GM12878 (cell line): ENCODE measurements at regions not wholly inside any gene's neighbourhood (a gene's known extent, or its start where the extent isn't known, plus 50 kb on each side); places are given as distances from the start of the nearest gene placed in this dataset.
A peak's percentile ranks its signal among the peaks of the same experiment; 100 is the strongest.

Experiments used
- ATAC-seq: fragments of 200-7000 bp; cut with Tn5 transposase; 3 replicates; pipeline ENCODE4 v1.9.1; 2020; ENCODE audit warnings: mild to moderate bottlenecking, moderate library complexity
- BruUV-seq: library from RNA; stranded (reverse); fragments of 400-500 nt; replicated peaks from 2 replicates; lab custom pipeline; 2021; lab: Mats Ljungman, UMichigan
- CTCF ChIA-PET: fragments of 300-600 bp; sonication (Branson Sonifier 250); formaldehyde crosslinking; extraction: SDS; loops from one replicate; lab custom pipeline; 2021; ENCODE audit warnings: inconsistent platforms; lab: Yijun Ruan, JAX
- POLR2A ChIA-PET: fragments of 350-600 bp; formaldehyde crosslinking; extraction: SDS; loops from one replicate; lab custom pipeline; 2021; ENCODE audit warnings: inconsistent platforms; lab: Charles Lee
- RAD21 ChIA-PET: fragments of 300-600 bp; sonication (Branson Sonifier 250); formaldehyde crosslinking; loops from one replicate; lab custom pipeline; 2023; ENCODE audit warnings: antibody characterized with exemption; ENCODE audit not compliant: unreplicated experiment; lab: Charles Lee
- SMC1A ChIA-PET: fragments of 300-600 bp; sonication (Branson Sonifier 250); formaldehyde crosslinking; loops from one replicate; lab custom pipeline; 2023; ENCODE audit not compliant: unreplicated experiment, uncharacterized antibody; lab: Charles Lee
- DNase-seq: peaks from one replicate; pipeline ENCODE4 v3.0.0-alpha.2; 2011; ENCODE audit warnings: low read depth, low spot score
- FAIRE-seq: peaks from 3 replicates; lab custom pipeline; 2011; peaks lifted over from hg19 to GRCh38; lab: Jason Lieb, UNC
- H2AFZ ChIP-seq: 2 replicates; pipeline ENCODE4 v1.6.0; 2011; ENCODE audit warnings: low read depth, low read length, control low read depth; ENCODE audit not compliant: control insufficient read depth
- H3K27ac ChIP-seq: 2 replicates; pipeline ENCODE4 v1.5.1; 2011; ENCODE audit warnings: control low read depth; ENCODE audit not compliant: control insufficient read depth, insufficient read depth
- H3K27me3 ChIP-seq, 2 experiments: replicated peaks in 1 of 2; 2 replicates each; pipeline versions ENCODE4 v1.6.0 to v1.6.1; 2011; ENCODE audit warnings: low read length in 1 of 2; ENCODE audit not compliant: control insufficient read depth in 2 of 2, insufficient read depth in 2 of 2
- H3K36me3 ChIP-seq, 2 experiments: 2 replicates each; pipeline ENCODE4 v1.5.1; 2011; ENCODE audit warnings: low read length in 1 of 2; ENCODE audit not compliant: control insufficient read depth in 2 of 2, insufficient read depth in 2 of 2
- H3K4me1 ChIP-seq: 2 replicates; pipeline ENCODE4 v1.6.1; 2011; ENCODE audit warnings: mild to moderate bottlenecking, low read length, moderate library complexity, mixed read lengths; ENCODE audit not compliant: control insufficient read depth, insufficient read depth
- H3K4me2 ChIP-seq: 2 replicates; pipeline ENCODE4 v1.6.0; 2011; ENCODE audit warnings: control low read depth; ENCODE audit not compliant: control insufficient read depth, insufficient read depth
- H3K4me3 ChIP-seq: fragments of 200-600 bp; sonication (generic); 2 replicates; pipeline ENCODE4 v1.5.1; 2016
- H3K79me2 ChIP-seq: 2 replicates; pipeline ENCODE4 v1.6.0; 2011; ENCODE audit warnings: low read length; ENCODE audit not compliant: control insufficient read depth, insufficient read depth
- H3K9ac ChIP-seq: 2 replicates; pipeline ENCODE4 v1.8.0; 2011; ENCODE audit warnings: low read length, control low read depth, mixed read lengths; ENCODE audit not compliant: control insufficient read depth, insufficient read depth
- H3K9me3 ChIP-seq: replicated peaks from 3 replicates; pipeline ENCODE4 v1.5.1; 2011; ENCODE audit warnings: mild to moderate bottlenecking, low read length; ENCODE audit not compliant: control insufficient read depth, insufficient read depth
- H4K20me1 ChIP-seq: 2 replicates; pipeline ENCODE4 v1.6.0; 2011; ENCODE audit not compliant: control insufficient read depth, insufficient read depth
- WGBS: methylation state at CpG from one replicate; pipeline ENCODE4 v1.1.6; 2016; ENCODE audit warnings: low lambda C conversion rate; ENCODE audit not compliant: insufficient replicate concordance, insufficient coverage; ENCODE audit errors: missing lambda C conversion rate; 5-methylcytosine and 5-hydroxymethylcytosine counted together
- in situ Hi-C: fragments of 300-500 bp; cut with MboI; formaldehyde crosslinking; loops from 9 replicates; pipeline ENCODE4 v1.14.3; 2018; ENCODE audit warnings: mixed read lengths
- intact Hi-C: fragments of 100-400 bp; cut with micrococcal nuclease; formaldehyde crosslinking; loops from one replicate; pipeline ENCODE4 v1.14.2; 2022; ENCODE audit not compliant: unreplicated experiment
- TF ChIP-seq, protein P1 (sequence below), 3 experiments: IDR thresholded peaks in 2 of 3; conservative IDR thresholded peaks in 1 of 3; 2 replicates each; pipeline ENCODE4 v1.5.1; 2011; ENCODE audit warnings: low read depth in 3 of 3, low read length in 3 of 3, mild to moderate bottlenecking in 3 of 3, control low read depth in 2 of 3, moderate library complexity in 2 of 3, inconsistent platforms in 1 of 3, mixed read lengths in 1 of 3; ENCODE audit not compliant: control insufficient read depth in 2 of 3, insufficient read depth in 1 of 3; ENCODE audit errors: extremely low read depth in 1 of 3
- TF ChIP-seq, protein P2 (sequence below): fragments of 450-650 bp; IDR thresholded peaks from 2 replicates; pipeline ENCODE4 v1.6.1; 2016; ENCODE audit warnings: mild to moderate bottlenecking, moderate library complexity, borderline replicate concordance

DNA sequence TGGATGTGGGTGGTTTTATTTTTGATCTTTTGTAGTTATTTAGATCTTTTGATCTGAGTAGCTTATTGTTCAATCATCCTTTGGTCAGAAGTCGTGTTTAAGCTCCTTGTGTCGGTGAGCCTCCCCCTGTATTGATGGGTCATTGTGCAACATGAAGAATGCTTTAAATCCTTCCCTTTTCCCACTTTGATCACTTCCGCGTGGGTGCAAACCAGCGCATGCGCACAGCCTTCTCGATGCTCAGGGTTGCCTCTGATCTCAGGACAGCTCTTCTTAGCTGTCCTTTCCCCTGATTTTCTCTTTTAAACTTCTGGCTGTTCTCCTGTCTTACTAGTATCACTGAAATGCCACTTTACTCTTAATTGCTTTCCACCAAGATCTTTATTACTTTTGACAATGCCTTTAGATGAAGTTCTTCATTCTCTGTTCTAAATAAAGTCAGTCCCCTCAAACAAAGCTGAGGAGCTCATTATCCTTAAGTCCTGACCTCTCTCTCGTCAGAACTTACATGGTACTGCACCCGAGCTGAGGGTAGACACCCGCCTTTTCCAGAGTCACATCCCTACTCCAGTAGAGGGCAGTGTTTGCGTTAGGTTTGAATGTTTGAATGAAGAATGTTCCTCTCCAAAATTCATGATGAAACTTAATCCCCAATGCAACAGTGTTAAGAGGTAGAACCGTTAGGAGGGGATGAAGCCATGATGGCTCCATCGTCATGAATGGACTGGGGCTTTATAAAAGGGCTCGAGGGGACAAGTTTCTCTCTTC, 547.9 kb upstream of the TMPRSS15 start:
- in situ Hi-C loops = no loop called here
- ChIA-PET SMC1A (interaction anchor here (0.7 to 2.1 kb wide), 5 partner anchors 8 to 365 kb away, joined by 3 to 7 read pairs (median 3); no protein-coding TSS in a partner anchor), POLR2A (no interaction called here), RAD21 (interaction anchor here (1.1 kb wide), 1 partner anchor 656 kb away, joined by 5 read pairs; no protein-coding TSS in a partner anchor)
- ATAC-seq = no peak
- whole genome bisulfite sequencing = 29% methylated on average over 14 of the region's 14 CpGs
- Histone ChIP-seq H3K36me3 (no peaks in the 10 kb centered on the region), H3K27ac (no peak overlapping the region), H3K79me2 (no peaks in the 10 kb centered on the region)
- intact Hi-C loops = no loop called here
- TF ChIP-seq, protein P1, sequence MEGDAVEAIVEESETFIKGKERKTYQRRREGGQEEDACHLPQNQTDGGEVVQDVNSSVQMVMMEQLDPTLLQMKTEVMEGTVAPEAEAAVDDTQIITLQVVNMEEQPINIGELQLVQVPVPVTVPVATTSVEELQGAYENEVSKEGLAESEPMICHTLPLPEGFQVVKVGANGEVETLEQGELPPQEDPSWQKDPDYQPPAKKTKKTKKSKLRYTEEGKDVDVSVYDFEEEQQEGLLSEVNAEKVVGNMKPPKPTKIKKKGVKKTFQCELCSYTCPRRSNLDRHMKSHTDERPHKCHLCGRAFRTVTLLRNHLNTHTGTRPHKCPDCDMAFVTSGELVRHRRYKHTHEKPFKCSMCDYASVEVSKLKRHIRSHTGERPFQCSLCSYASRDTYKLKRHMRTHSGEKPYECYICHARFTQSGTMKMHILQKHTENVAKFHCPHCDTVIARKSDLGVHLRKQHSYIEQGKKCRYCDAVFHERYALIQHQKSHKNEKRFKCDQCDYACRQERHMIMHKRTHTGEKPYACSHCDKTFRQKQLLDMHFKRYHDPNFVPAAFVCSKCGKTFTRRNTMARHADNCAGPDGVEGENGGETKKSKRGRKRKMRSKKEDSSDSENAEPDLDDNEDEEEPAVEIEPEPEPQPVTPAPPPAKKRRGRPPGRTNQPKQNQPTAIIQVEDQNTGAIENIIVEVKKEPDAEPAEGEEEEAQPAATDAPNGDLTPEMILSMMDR (IDR thresholded peaks at IDR 0.05 in 2 of 3, conservative IDR thresholded peaks at IDR 0.05 in 1 of 3; ENCODE audit: control insufficient read depth in 2 of 3, extremely low read depth in 1 of 3, insufficient read depth in 1 of 3, low read depth in 3 of 3, low read length in 3 of 3) = 0 out of 6 replicates have a peak, but pooled peaks of 1 of the 3 experiments have one; percentile 5
- TF ChIP-seq, protein P2, sequence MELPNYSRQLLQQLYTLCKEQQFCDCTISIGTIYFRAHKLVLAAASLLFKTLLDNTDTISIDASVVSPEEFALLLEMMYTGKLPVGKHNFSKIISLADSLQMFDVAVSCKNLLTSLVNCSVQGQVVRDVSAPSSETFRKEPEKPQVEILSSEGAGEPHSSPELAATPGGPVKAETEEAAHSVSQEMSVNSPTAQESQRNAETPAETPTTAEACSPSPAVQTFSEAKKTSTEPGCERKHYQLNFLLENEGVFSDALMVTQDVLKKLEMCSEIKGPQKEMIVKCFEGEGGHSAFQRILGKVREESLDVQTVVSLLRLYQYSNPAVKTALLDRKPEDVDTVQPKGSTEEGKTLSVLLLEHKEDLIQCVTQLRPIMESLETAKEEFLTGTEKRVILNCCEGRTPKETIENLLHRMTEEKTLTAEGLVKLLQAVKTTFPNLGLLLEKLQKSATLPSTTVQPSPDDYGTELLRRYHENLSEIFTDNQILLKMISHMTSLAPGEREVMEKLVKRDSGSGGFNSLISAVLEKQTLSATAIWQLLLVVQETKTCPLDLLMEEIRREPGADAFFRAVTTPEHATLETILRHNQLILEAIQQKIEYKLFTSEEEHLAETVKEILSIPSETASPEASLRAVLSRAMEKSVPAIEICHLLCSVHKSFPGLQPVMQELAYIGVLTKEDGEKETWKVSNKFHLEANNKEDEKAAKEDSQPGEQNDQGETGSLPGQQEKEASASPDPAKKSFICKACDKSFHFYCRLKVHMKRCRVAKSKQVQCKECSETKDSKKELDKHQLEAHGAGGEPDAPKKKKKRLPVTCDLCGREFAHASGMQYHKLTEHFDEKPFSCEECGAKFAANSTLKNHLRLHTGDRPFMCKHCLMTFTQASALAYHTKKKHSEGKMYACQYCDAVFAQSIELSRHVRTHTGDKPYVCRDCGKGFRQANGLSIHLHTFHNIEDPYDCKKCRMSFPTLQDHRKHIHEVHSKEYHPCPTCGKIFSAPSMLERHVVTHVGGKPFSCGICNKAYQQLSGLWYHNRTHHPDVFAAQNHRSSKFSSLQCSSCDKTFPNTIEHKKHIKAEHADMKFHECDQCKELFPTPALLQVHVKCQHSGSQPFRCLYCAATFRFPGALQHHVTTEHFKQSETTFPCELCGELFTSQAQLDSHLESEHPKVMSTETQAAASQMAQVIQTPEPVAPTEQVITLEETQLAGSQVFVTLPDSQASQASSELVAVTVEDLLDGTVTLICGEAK = no peak
- TF ChIP-seq, all 136 proteins: peak for 1
- no peaks in the 10 kb centered on the region for H4K20me1 ChIP-seq
- no peak overlapping the region for H2AFZ ChIP-seq
- no peaks in the 10 kb centered on the region; the same call in 2 of the 3 replicates for H3K9me3 ChIP-seq
- H3K4me1 ChIP-seq = no peaks in the 10 kb centered on the region
- no peak overlapping the region for H3K4me3 ChIP-seq
- CTCF ChIA-PET = interaction anchor here (0.5 to 1.1 kb wide), 7 partner anchors 9 to 1300 kb away, joined by 3 to 4 read pairs (median 3); no protein-coding TSS in a partner anchor
- no peak overlapping the region for H3K9ac ChIP-seq
- no peak overlapping the region for H3K4me2 ChIP-seq
- FAIRE-seq (no peak), DNase-seq (no peak)
- no peaks in the 10 kb centered on the region for H3K27me3 ChIP-seq
- no TSS peak for BruUV-seq
